Mesenteric fat pad (tissue), 1 donor: ENCODE measurements at regions not wholly inside any gene's neighbourhood (a gene's known extent, or its start where the extent isn't known, plus 50 kb on each side); places are given as distances from the start of the nearest gene placed in this dataset.

Experiments used
- DNase-seq: peaks from one replicate; pipeline ENCODE4 v3.0.0-alpha.2; 2020; ENCODE audit warnings: low spot score
- donor health status: DM: yes; HTN: yes; CAD: no.

- no peak for DNase-seq
Measured at GRCh38 chr22:47759909-47760308, 997.5 kb downstream of the TBC1D22A start.

- no peak for DNase-seq
Measured at GRCh38 chr22:47757741-47758140, 995.3 kb downstream of the TBC1D22A start.

GRCh38 chr22:47750086-47750485 is 987.6 kb downstream of the TBC1D22A start:
- no peak for DNase-seq

- no peak for DNase-seq
Measured at GRCh38 chr22:47748957-47749356, 986.5 kb downstream of the TBC1D22A start.

GRCh38 chr22:47748271-47748670 is 985.8 kb downstream of the TBC1D22A start:
- DNase-seq, result no peak

- no peak for DNase-seq
Measured at GRCh38 chr22:47740109-47740805, 977.8 kb downstream of the TBC1D22A start.

- no peak for DNase-seq
Measured at GRCh38 chr22:47739291-47740015, 977.0 kb downstream of the TBC1D22A start.

- no peak for DNase-seq
Measured at GRCh38 chr22:47738472-47739013, 976.1 kb downstream of the TBC1D22A start.

GRCh38 chr22:47736186-47737034 is 974.0 kb downstream of the TBC1D22A start:
- DNase-seq, result no peak

GRCh38 chr22:47734511-47734910 is 972.1 kb downstream of the TBC1D22A start:
- no peak for DNase-seq

- DNase-seq, result no peak
Measured at GRCh38 chr22:47727641-47728040, 965.2 kb downstream of the TBC1D22A start.

GRCh38 chr22:47724751-47725150 is 962.3 kb downstream of the TBC1D22A start:
- DNase-seq, result no peak

- DNase-seq, result no peak
Measured at GRCh38 chr22:47724030-47724429, 961.6 kb downstream of the TBC1D22A start.

GRCh38 chr22:47718337-47718736 is 955.9 kb downstream of the TBC1D22A start:
- no peak for DNase-seq

- DNase-seq, result no peak
Measured at GRCh38 chr22:47716890-47717615, 954.6 kb downstream of the TBC1D22A start.

- DNase-seq, result peak; percentile 84
Measured at GRCh38 chr22:47715866-47716578, 953.6 kb downstream of the TBC1D22A start.

- DNase-seq, result no peak
Measured at GRCh38 chr22:47713941-47714340, 951.5 kb downstream of the TBC1D22A start.

- no peak for DNase-seq
Measured at GRCh38 chr22:47710135-47710534, 947.7 kb downstream of the TBC1D22A start.

GRCh38 chr22:47705350-47705749 is 942.9 kb downstream of the TBC1D22A start:
- DNase-seq, result no peak

GRCh38 chr22:47698906-47699305 is 936.5 kb downstream of the TBC1D22A start:
- no peak for DNase-seq
